ENCODE measurements at regions not wholly inside any gene's neighbourhood (a gene's known extent, or its start where the extent isn't known, plus 50 kb on each side); places are given as distances from the start of the nearest gene placed in this dataset.

DNA sequence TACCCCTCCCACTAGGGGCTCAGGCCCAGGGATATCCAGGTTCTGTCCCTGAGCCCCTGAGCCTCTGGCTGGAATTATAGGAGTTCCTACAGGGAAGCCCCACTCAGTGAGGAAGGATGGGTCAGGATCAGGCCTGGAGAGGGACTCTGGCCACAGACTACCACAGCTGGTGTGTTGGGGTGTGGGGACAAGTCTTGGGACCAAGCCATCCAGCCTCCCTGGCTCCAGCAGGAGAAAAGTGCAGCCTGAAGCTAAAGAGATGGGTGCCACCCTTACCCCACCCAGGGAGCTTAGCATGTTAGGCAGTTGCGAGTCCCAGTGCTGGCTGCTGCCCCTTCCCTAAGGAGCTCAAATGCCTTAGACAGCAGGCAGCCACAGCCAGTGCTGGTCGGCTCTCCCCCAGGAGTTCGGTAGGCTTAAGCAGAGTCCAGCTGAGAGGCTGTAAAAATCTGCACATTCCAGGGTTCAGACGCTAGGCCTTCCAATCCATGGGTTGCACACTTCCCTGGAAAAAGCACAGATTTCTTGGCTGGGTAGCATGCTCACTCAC lies 96.2 kb upstream of the CYYR1 start:
- no peak overlapping the region for H3K27ac Mint-ChIP-seq
- no peak for DNase-seq
- peaks cover 2% of the 10 kb centered on the region for H3K9me3 Mint-ChIP-seq
- no peaks in the 10 kb centered on the region for H3K36me3 Mint-ChIP-seq (ENCODE audit: low read depth)
- TF ChIP-seq, protein P1, sequence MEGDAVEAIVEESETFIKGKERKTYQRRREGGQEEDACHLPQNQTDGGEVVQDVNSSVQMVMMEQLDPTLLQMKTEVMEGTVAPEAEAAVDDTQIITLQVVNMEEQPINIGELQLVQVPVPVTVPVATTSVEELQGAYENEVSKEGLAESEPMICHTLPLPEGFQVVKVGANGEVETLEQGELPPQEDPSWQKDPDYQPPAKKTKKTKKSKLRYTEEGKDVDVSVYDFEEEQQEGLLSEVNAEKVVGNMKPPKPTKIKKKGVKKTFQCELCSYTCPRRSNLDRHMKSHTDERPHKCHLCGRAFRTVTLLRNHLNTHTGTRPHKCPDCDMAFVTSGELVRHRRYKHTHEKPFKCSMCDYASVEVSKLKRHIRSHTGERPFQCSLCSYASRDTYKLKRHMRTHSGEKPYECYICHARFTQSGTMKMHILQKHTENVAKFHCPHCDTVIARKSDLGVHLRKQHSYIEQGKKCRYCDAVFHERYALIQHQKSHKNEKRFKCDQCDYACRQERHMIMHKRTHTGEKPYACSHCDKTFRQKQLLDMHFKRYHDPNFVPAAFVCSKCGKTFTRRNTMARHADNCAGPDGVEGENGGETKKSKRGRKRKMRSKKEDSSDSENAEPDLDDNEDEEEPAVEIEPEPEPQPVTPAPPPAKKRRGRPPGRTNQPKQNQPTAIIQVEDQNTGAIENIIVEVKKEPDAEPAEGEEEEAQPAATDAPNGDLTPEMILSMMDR (IDR thresholded peaks at IDR 0.05): no peak
- H3K4me3 Mint-ChIP-seq: no peak overlapping the region
- H3K4me1 Mint-ChIP-seq: no peaks in the 10 kb centered on the region
- CTCF ChIA-PET: no interaction called here
- intact Hi-C loops (cut with micrococcal nuclease): no loop called here
- H3K27me3 Mint-ChIP-seq: peaks cover 5% of the 10 kb centered on the region
- ATAC-seq (ENCODE audit: low read depth): no peak
- POLR2A ChIA-PET: no interaction called here

DNA sequence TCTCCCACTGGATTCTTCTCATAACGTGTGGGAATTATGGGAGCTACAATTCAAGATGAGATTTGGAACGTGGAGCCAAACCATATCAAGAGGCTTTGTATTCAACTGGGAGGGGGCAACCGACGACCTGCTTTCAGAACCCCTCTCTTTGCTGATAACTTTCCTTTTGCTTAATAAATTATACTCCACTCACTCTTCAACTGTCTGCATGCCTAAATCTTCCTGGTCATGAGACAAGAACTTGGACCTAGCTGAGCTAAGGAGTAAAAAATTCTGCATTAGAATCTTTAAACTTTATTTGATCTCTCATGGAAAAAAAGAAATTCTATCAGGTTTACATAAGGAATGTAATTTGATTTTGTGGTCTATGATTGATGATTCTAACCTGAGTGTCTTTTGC lies 86.7 kb upstream of the CYYR1 start:
- intact Hi-C loops (cut with micrococcal nuclease): no loop called here
- CTCF ChIA-PET: no interaction called here
- POLR2A ChIA-PET: no interaction called here
- H3K27me3 Mint-ChIP-seq: no peaks in the 10 kb centered on the region
- H3K9me3 Mint-ChIP-seq: peaks cover 6% of the 10 kb centered on the region
- no peak overlapping the region for H3K4me3 Mint-ChIP-seq
- no peaks in the 10 kb centered on the region for H3K4me1 Mint-ChIP-seq
- no peak overlapping the region for H3K27ac Mint-ChIP-seq
- ATAC-seq (ENCODE audit: low read depth) (no peak), DNase-seq (no peak)
- H3K36me3 Mint-ChIP-seq (ENCODE audit: low read depth): no peaks in the 10 kb centered on the region
- TF ChIP-seq, protein P1 (IDR thresholded peaks at IDR 0.05): no peak

DNA sequence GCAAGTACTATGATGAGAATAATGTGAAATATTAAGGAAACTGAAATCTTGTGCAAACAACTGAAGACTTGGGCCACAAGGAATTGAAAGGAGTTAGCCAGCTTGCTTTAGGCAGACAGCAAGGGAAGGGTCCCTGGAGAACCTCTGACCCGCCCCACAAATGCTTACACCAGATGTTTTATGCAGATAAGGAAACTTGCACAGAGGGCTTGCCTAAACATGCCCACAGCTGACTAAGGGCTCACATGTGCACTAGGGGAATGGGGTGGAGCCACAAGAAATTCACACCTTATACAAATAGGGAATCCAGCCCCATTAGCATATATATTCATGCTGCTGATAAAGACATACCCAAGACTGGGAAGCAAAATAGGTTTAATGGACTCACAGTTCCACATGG lies 86.1 kb upstream of the CYYR1 start:
- Mint-ChIP-seq H3K4me1 (no peaks in the 10 kb centered on the region), H3K36me3 (ENCODE audit: low read depth) (no peaks in the 10 kb centered on the region), H3K27me3 (no peaks in the 10 kb centered on the region), H3K4me3 (no peak overlapping the region), H3K27ac (no peak overlapping the region), H3K9me3 (peaks cover 6% of the 10 kb centered on the region)
- DNase-seq (no peak), ATAC-seq (ENCODE audit: low read depth) (no peak)
- TF ChIP-seq, protein P1 (IDR thresholded peaks at IDR 0.05): no peak
- ChIA-PET POLR2A (no interaction called here), CTCF (no interaction called here)
- intact Hi-C loops (cut with micrococcal nuclease): no loop called here

DNA sequence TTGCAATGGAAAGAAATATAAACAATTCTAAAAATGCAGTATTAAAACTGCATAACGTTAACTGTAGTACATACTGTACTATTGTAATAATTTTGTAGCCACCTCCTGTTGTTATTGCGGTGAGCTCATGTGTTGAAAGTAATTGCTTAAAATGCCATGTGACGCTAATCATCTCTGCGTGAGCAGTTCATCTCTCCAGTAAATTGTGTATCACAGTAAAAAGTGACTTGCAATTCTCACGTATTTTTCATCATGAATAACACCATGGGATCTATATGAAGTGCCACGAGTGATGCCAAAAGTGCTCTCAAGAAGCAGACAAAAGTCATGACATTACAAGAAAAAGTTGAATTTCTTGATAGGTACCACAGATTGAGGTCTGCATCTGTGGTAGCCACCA lies 82.4 kb upstream of the CYYR1 start:
- ATAC-seq (ENCODE audit: low read depth): no peak
- intact Hi-C loops (cut with micrococcal nuclease): no loop called here
- peaks cover 5% of the 10 kb centered on the region for H3K9me3 Mint-ChIP-seq
- no peak overlapping the region for H3K27ac Mint-ChIP-seq
- DNase-seq: no peak
- H3K4me3 Mint-ChIP-seq: no peak overlapping the region
- CTCF ChIA-PET: no interaction called here
- H3K27me3 Mint-ChIP-seq: no peaks in the 10 kb centered on the region
- H3K4me1 Mint-ChIP-seq: no peaks in the 10 kb centered on the region
- POLR2A ChIA-PET: no interaction called here
- no peaks in the 10 kb centered on the region for H3K36me3 Mint-ChIP-seq (ENCODE audit: low read depth)
- TF ChIP-seq, protein P1 (IDR thresholded peaks at IDR 0.05): no peak

DNA sequence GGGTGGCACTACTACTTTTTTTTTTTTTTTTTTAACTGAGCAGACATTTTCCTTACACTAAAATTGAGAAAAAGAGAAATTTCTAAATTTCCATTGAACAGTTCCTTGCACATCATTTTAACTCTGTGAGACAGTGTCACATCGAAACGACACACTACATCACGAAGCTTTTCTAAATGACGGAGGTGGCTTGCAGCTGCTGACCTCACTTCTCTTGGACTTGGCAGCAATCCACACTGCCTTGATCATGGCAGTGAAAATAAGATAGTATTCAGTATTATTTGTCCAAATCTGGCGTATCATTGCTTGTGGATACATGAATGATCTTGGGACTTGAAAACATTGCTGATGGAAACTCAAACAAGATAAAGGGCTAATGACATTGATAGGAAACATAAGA lies 80.3 kb upstream of the CYYR1 start:
- Mint-ChIP-seq H3K9me3 (no peaks in the 10 kb centered on the region), H3K4me3 (no peak overlapping the region), H3K27me3 (no peaks in the 10 kb centered on the region), H3K4me1 (no peaks in the 10 kb centered on the region), H3K27ac (no peak overlapping the region), H3K36me3 (ENCODE audit: low read depth) (no peaks in the 10 kb centered on the region)
- no peak for DNase-seq
- ATAC-seq (ENCODE audit: low read depth): no peak
- POLR2A ChIA-PET: no interaction called here
- intact Hi-C loops (cut with micrococcal nuclease): no loop called here
- CTCF ChIA-PET: no interaction called here
- TF ChIP-seq, protein P1 (IDR thresholded peaks at IDR 0.05): no peak

All from activated B cell treated with CpG ODN at 0.5 μM for 24 hours (primary cell).